T47D (cell line): ENCODE measurements at regions not wholly inside any gene's neighbourhood (a gene's known extent, or its start where the extent isn't known, plus 50 kb on each side); places are given as distances from the start of the nearest gene placed in this dataset.

ENCODE experiments used
- DNase-seq, 2 experiments: peaks; one replicate each; pipeline versions ENCODE4 v3.0.0 to v3.0.0-alpha.2; 2011 to 2012; ENCODE audit warnings: low read depth in 1 of 2, low spot score in 1 of 2
- JUND ChIP-seq: IDR thresholded peaks from 2 replicates; pipeline ENCODE4 v1.6.1; 2012; ENCODE audit warnings: low read depth
- in situ Hi-C: cut with HindIII; loops from 2 replicates; pipeline ENCODE4 v1.10.0; 2016; ENCODE audit warnings: low sequenced_read_pairs, low pct_unique_long_range_greater_than_20kb

DNA sequence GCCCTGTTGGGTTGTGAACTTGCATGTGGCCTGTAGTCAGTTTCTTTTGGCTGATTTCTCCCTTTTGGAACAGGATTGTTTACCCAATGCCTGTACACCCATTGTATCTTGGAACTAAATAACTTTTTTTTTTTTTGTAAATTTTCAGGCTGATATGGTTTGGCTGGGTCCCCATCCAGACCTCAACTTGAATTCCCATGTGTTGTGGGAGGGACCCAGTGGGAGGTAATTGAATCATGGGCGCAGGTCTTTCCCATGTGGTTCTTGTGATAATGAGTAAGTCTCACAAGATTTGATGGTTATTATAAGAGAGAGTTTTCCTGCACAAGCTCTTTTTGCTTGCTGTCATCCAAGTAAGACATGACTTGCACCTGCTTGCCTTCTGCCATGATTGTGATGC lies 253.8 kb upstream of the GBE1 start:
- in situ Hi-C loops: no loop called here
- no peak for DNase-seq
- TF ChIP-seq JUND: no peak

DNA sequence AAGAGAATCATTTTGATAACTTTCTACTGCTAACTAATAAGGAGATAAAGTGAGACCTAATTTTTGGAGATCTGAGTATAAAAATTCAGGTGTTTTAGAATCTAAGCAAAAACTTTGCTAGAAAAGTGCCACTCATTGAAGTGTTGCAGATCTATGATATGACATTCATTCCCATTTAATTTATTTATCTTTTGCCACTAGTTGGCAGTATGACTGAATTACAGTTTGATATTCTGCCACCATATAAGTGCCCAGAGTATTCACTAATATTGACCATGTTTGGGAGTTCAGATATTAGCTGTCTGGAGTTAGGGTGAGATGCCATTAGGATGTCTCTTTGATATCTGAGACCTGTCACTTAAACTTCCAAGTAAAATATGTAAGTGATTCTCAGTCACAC lies 251.3 kb upstream of the GBE1 start:
- DNase-seq: no peak
- in situ Hi-C loops: no loop called here
- no peak for TF ChIP-seq JUND

DNA sequence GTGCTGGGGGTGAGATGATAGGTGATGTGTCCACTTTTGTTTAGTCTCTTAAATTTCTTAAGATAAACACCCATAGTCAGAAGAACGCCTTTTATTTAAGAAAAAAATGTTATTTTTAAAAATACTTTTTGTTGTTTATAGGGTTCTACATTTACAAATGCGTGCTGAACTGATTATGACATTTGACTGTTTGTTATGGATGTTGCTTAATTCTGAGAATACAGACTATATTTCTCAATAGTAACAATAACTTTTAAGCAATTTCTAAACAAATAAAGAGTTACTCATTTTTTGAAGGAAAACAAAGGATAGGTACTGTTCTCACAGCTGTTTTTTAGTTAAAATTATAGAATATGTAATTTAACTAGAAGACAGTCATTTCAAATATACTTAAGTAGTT lies 249.9 kb upstream of the GBE1 start:
- in situ Hi-C loops: no loop called here
- TF ChIP-seq JUND: no peak
- DNase-seq: no peak

DNA sequence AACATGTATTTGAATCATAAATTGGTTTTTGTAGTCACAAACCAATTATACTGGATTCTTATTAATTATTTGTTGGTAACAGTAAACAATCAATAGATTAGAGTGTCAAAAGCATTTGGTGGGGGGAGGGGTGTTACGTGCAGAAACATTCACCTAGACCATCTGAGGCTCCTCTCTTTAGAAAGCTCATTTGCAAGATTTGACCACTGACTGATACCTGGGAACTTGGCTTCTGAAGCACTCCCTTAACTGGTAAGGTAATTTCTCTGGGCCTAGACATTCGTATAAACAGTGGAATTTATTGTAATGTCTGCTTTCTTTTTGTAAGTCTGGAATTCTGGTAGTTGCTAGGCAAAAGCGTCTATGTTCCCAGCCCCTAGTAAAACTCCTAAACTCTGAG lies 243.8 kb upstream of the GBE1 start:
- TF ChIP-seq JUND: no peak
- DNase-seq: no peak
- in situ Hi-C loops: no loop called here

DNA sequence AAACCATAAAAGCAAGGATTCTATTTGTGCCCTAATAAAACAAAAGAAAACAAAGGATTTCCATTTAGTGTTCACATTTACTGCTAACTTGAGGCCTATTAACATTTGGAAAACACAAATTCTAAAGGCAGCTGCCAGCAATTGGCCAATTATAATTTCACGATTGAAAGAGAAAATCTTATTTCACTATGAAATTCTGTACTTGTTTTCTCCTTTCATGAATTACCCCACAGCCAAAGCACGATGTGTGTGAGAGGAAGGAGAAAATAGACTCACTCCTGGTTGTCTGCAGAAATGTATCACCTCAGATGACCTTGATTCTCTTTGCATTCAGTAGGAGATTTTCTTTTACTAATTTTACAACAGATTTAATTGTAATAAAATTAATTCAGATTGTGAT lies 242.8 kb upstream of the GBE1 start:
- in situ Hi-C loops: no loop called here
- DNase-seq: no peak
- no peak for TF ChIP-seq JUND

DNA sequence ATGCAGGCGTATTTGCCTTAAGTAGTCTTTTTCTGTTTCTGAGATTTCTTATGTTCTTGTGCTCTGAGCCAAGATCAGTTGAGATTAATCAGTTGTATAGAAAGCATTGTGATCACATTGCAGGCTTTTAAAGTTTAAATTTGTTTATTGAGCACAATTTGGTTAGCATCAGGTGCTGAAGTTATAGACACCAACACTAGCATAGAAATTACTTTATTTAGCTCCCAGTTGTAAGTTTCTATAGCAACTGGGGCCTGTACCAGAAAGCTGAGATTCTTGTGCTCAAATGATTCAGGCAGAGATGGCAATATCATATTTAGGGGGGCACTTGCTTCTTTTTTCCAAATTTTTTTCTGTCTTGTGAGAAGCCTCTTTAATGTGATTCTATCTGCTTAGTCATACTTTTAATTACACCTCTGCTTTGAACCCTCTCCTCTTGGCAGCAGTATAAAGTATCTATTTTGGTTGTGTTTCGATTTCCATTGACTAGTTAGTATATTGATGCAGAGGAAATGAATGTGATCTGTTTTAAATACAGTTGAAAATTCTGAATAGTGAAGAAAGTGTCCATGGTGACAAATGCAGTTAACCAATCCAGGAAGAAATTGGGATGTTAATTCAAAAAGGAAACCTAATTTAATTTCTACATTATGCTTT lies 241.7 kb upstream of the GBE1 start:
- no peak for TF ChIP-seq JUND
- in situ Hi-C loops: no loop called here

DNA sequence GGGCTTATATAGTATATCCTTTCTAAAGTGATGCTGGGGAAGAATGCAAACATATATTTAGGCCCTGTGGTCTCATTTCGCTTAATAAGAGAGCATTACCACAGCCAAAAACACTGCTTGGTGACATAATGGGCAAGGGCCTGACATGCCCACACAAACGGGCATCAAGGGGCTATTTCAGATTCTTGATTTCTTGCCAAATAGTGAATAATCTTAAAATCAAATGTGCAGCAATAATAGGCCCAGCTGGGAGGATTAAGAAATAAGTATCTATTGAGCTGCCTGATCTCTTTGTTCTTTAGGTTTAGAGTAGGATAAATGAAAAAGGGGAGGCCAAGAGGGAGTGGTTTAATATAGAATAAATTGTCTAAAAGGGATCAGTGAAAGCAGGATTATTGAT lies 241.0 kb upstream of the GBE1 start:
- no peak for DNase-seq
- TF ChIP-seq JUND: no peak
- in situ Hi-C loops: no loop called here

More for the DNA sequence above, 241.7 kb upstream of the GBE1 start:
- no peak for DNase-seq

DNA sequence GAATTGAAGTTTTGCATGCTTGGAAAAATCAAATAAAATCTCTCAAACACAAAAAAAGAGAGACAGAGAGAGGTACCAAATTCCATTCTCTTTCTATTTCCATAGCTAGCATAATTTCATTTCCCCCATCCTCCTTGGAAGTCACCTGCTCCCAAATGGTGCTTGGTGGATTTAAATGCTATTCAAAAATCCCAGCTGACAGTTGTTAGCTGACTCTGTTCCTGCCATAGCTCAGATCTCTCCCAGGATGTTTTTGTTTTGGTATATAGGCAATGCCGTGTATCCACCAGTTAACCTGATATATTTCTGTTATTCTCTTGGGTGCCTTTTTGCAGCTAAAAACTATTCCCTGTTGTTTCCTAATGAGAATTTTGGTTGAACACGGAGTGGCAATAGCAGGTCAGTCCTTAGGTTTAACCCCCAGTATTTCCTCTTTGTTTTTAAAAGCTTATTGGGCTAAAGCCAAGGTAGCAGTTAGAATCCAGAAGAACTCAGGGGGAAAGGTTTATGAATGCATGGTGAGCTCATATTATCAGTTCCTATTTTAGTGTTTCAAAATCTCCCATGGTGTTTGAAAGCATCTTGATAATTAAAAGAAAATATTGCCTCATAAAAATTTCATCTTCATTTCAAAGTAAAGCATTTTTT lies 240.0 kb upstream of the GBE1 start:
- TF ChIP-seq JUND: no peak
- in situ Hi-C loops: no loop called here
- DNase-seq: no peak

DNA sequence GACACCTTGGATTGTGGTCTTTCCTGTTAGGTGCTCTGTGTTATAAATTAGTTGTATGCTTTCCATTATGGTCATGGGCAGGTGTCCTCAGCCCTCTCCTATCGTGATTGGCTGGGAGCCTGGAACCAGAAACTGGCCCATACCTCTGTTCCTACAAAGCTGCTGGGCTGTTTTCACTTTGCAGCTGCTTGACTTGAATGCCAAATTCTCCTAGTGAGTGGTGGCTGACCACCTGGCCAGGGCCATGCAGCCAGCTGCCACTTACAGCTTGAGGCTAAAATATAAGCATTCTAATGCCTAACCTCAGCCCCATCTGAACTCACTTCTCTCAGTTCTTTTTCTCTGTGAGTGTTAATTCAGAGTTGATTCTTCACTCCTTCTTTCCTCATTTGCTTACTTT lies 239.3 kb upstream of the GBE1 start:
- in situ Hi-C loops: no loop called here
- DNase-seq: peak in 1 of 2 experiments; percentile 22

DNA sequence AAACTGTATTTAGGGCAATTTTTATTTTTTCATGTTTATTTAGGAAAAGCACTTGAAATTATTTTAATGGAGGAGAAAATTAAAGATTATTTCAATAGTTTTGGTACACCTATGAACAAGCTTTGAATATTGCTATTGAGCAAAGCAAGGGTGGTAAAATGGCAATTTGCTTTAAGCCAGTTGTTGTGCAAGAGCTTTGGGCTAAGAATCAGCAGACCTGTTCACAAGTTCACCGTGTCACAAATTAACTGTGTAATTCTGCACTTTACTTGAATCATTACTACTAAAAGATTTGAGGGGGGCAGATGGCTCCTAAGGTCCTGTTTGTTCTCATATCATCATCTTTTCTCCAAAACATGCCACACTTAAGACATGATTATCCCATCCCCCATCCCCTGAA lies 238.9 kb upstream of the GBE1 start:
- in situ Hi-C loops: no loop called here
- no peak for TF ChIP-seq JUND
- DNase-seq: no peak

More for the DNA sequence above, 239.3 kb upstream of the GBE1 start:
- no peak for TF ChIP-seq JUND

DNA sequence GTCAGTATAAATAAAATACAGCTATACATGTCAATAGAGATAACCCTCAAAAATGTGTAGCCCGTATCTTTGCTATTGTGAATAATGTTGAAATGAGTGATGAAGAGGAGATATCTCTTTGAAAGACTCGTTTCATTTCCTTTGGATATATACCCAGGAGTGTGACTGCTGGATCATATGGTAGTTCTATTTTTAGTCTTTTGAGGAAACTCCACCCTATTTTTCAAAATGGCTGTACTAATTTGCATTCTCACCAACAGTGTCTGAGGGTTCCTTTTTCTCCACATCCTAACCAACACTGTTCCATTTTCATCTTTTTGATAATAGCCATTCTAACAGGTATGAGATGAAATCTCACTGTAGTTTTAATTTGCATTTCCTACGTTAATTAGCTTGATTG lies 237.5 kb upstream of the GBE1 start:
- no peak for TF ChIP-seq JUND
- in situ Hi-C loops: no loop called here
- DNase-seq: no peak

DNA sequence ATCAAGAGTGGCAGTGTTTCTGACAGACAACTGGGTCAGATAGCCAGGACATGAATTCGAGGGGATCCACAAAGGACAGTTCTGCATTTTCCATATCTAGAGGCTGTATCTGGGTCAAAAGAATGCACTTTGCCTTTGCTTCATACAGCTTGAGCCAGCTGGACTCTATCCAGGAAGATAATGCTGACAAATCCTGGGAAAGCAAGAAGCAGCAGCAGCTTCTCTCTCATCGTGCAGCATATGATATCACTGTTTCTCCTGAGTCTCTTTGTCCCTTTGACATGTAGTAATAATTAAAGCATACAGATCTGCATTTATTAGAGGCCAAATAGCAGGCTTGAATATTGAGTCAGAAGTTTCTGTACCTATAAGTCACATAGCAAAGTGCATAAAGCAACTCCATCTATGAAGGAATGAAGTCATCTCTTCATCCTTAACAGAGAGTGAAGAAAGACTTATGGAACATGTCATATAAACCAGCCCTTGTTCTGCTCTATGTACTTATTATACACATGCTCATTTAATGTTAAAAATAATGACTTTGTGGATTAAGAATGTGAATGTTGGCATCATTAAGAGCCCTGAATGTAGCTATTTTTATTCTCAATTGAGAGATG lies 236.8 kb upstream of the GBE1 start:
- DNase-seq: no peak
- in situ Hi-C loops: no loop called here
- no peak for TF ChIP-seq JUND

DNA sequence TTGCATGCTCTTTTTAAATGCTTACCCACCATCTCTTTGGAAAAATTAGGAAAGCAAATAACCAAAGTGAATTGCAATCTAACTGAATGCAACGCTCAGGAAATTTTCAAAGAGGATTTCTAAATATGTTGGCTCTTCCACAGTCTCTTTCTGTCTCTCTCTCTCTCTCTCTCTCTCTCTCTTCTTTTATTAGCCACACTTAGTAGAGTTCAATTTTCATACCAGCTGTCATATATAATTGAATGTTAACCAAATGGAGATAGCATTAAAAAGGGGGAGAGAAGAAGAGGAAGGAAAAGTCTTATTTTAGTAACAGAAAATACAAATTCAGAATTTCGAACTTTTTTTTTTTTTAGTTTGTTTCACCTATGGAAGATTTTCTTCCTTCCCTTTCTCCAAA lies 235.9 kb upstream of the GBE1 start:
- TF ChIP-seq JUND: no peak
- DNase-seq: no peak
- in situ Hi-C loops: no loop called here

DNA sequence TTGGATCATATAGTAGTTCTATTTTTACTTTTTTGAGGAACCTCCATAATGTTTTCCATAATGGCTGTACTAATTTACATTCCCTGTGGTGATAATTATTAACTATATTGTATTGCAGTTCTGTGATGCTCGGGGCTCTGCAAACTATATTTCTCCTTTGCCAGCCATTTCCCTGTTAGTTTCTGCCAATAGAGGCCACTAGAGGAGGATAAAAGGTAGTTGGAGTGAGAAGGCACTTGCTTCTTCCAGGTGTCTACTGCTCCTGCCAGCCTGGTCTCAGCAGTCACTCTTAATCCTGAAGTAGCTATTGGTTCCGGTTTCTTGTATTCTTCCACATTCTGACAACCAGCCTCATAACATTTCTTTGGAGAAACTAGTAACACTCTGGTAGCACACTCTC lies 233.9 kb upstream of the GBE1 start:
- no peak for TF ChIP-seq JUND
- in situ Hi-C loops: no loop called here
- DNase-seq: peak; percentile 1 to 58
